Adrenal gland (tissue), 5 donors: ENCODE measurements at regions not wholly inside any gene's neighbourhood (a gene's known extent, or its start where the extent isn't known, plus 50 kb on each side); places are given as distances from the start of the nearest gene placed in this dataset.
"Not testable (repeated sequence)": the region's sequence is repeated elsewhere in the genome, so short reads cannot be mapped to it uniquely, and the experiment has no call there.

Experiments
- POLR2A ChIP-seq, 2 donors: fragments of 450-650 bp; IDR thresholded peaks; one replicate each; pipeline ENCODE4 v1.6.1; 2017; ENCODE audit warnings: antibody characterized with exemption in 2 of 2, mild to moderate bottlenecking in 2 of 2, moderate library complexity in 1 of 2
- TF ChIP-seq, protein P1 (sequence below), 6 experiments: fragments of 450-650 bp in 4 of 6; fragments of 200-600 bp in 2 of 6; sonication (generic) in 1 of 6; IDR thresholded peaks; 1 replicate in 5 of 6; 2 replicates in 1 of 6; pipeline versions ENCODE4 v1.5.1 to v1.8.0; 2016 to 2021; ENCODE audit warnings: antibody characterized with exemption in 6 of 6, mild to moderate bottlenecking in 2 of 6, moderate library complexity in 1 of 6
- donor health status: DM: no; HTN: no; CAD: no.

- TF ChIP-seq, protein P1, sequence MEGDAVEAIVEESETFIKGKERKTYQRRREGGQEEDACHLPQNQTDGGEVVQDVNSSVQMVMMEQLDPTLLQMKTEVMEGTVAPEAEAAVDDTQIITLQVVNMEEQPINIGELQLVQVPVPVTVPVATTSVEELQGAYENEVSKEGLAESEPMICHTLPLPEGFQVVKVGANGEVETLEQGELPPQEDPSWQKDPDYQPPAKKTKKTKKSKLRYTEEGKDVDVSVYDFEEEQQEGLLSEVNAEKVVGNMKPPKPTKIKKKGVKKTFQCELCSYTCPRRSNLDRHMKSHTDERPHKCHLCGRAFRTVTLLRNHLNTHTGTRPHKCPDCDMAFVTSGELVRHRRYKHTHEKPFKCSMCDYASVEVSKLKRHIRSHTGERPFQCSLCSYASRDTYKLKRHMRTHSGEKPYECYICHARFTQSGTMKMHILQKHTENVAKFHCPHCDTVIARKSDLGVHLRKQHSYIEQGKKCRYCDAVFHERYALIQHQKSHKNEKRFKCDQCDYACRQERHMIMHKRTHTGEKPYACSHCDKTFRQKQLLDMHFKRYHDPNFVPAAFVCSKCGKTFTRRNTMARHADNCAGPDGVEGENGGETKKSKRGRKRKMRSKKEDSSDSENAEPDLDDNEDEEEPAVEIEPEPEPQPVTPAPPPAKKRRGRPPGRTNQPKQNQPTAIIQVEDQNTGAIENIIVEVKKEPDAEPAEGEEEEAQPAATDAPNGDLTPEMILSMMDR (IDR thresholded peaks at IDR 0.05): not testable (repeated sequence)
- TF ChIP-seq POLR2A (IDR thresholded peaks at IDR 0.05): not testable (repeated sequence)
Observed at GRCh38 chr4:131749224-131749623, 1399.9 kb upstream of the PCDH10 start.
